Fibroblast of lung (primary cell): ENCODE measurements at regions not wholly inside any gene's neighbourhood (a gene's known extent, or its start where the extent isn't known, plus 50 kb on each side); places are given as distances from the start of the nearest gene placed in this dataset.

Experiments used
- CTCF ChIP-seq, 2 donors: IDR thresholded peaks in 1 of 2; conservative IDR thresholded peaks in 1 of 2; 1 replicate in 1 of 2; 2 replicates in 1 of 2; pipeline ENCODE4 v1.5.1; 2011 to 2012; ENCODE audit warnings: low read length in 2 of 2, control low read depth in 1 of 2, inconsistent platforms in 1 of 2, low read depth in 1 of 2, mild to moderate bottlenecking in 1 of 2
- EZH2 ChIP-seq: IDR thresholded peaks from 2 replicates; pipeline ENCODE4 v1.5.1; 2012; ENCODE audit warnings: low read length, control low read depth, mild to moderate bottlenecking; ENCODE audit errors: missing control alignments

- TF ChIP-seq CTCF (conservative IDR thresholded peaks at IDR 0.05 in 1 of 2, IDR thresholded peaks at IDR 0.05 in 1 of 2; ENCODE audit: low read depth in 1 of 2, low read length in 2 of 2): no peak
- no peak for TF ChIP-seq EZH2
Measured at GRCh38 chr4:128477540-128477939, 189.9 kb upstream of the PGRMC2 start.
